ENCODE measurements at regions not wholly inside any gene's neighbourhood (a gene's known extent, or its start where the extent isn't known, plus 50 kb on each side); places are given as distances from the start of the nearest gene placed in this dataset.

DNA sequence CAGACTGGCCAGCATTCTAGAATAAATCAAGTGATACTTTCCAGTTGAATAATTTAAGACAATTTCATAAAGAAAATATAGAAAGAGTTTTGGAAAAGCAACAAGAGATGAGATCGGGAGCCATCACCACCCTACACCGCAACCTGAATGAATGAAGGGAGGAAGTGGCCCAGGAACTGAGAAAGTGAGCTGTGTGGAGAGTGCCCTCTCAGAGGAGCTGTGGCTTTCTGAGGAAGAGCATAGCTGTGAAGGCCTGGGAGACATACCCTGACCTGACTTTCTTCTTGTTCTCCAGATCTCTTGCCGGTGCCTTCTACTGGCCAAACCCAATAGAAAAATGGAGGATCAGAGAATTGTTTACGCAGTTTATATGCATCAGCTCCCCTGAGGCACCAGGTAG is 79.3 kb upstream of the TSPAN8 start:
- H3K9me3 Mint-ChIP-seq: no peaks in the 10 kb centered on the region
- no peak for DNase-seq (ENCODE audit: extremely low spot score, unreplicated experiment)
- no peaks in the 10 kb centered on the region for H3K27me3 Mint-ChIP-seq
- H3K27ac Mint-ChIP-seq: no peak overlapping the region
- no peaks in the 10 kb centered on the region for H3K4me1 Mint-ChIP-seq (ENCODE audit: unreplicated experiment)
- no peaks in the 10 kb centered on the region for H3K36me3 Mint-ChIP-seq
- no peak overlapping the region for H3K4me3 Mint-ChIP-seq
- TF ChIP-seq, protein P1, sequence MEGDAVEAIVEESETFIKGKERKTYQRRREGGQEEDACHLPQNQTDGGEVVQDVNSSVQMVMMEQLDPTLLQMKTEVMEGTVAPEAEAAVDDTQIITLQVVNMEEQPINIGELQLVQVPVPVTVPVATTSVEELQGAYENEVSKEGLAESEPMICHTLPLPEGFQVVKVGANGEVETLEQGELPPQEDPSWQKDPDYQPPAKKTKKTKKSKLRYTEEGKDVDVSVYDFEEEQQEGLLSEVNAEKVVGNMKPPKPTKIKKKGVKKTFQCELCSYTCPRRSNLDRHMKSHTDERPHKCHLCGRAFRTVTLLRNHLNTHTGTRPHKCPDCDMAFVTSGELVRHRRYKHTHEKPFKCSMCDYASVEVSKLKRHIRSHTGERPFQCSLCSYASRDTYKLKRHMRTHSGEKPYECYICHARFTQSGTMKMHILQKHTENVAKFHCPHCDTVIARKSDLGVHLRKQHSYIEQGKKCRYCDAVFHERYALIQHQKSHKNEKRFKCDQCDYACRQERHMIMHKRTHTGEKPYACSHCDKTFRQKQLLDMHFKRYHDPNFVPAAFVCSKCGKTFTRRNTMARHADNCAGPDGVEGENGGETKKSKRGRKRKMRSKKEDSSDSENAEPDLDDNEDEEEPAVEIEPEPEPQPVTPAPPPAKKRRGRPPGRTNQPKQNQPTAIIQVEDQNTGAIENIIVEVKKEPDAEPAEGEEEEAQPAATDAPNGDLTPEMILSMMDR (conservative IDR thresholded peaks at IDR 0.05): no peak

DNA sequence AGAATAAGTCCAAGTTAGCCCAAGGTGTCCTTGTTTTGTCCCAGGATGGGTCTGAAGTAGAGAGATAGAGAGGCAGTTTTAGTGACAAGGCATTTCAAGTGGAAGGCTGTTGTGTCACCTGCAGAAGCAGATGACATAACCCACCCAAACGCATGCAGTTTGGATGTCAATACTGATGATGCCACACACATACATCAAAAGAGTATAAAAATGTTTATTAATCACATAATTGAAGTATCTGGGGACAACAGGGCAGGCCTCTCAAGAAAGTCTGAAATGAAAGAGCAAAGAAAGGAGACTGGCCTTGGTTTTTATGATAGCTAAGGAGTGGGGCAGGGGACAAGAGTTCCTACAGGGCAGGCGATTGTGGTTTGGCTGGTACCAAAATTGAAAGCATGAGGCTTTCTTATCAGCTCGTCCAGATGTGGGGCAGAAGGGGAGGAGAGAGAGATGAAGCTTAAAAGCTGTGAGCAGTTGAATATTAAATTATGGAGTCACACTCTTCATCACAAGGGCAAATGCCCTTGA is 78.4 kb upstream of the TSPAN8 start:
- Mint-ChIP-seq H3K27ac (no peak overlapping the region), H3K4me1 (ENCODE audit: unreplicated experiment) (no peaks in the 10 kb centered on the region), H3K27me3 (no peaks in the 10 kb centered on the region), H3K4me3 (no peak overlapping the region), H3K9me3 (no peaks in the 10 kb centered on the region), H3K36me3 (no peaks in the 10 kb centered on the region)
- DNase-seq (ENCODE audit: extremely low spot score, unreplicated experiment): no peak
- TF ChIP-seq, protein P1 (conservative IDR thresholded peaks at IDR 0.05): no peak

DNA sequence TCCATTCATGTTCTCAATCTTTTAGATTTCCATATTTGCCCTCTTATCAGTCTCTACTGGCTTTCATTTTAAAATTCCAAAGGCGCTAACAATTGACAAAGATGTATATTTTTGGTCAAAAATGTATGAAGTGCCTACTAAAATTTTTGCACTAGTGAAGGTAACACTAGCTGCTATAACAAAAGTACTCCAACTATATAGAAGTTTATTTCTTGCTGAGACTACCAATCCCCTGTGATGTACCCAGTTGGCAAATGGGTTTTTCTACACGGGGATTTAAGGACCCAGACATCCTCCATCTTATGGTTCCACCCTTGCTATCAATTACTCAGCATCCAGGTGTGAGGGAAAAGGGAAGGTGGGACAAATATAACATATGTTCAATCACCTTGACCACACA is 75.3 kb upstream of the TSPAN8 start:
- H3K27ac Mint-ChIP-seq: no peak overlapping the region

DNA sequence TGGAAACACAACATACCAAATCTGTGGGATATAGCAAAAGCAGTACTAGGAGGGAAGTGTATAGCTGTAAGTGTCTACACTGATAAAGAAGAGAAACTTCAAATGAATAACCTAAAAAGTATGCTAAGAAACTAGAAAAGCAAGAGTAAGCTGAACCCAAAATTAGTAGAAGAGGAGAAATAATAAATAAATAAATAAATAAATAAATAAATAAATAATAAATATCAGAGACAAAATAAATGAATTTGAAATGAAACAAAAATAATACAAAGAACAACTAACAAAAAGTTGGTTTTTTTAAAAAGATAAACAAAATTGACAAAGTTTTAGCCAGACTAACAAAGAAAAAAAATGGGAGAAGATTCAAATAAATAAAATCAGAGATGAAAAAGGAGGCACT is 72.7 kb upstream of the TSPAN8 start:
- H3K27me3 Mint-ChIP-seq: no peaks in the 10 kb centered on the region
- no peaks in the 10 kb centered on the region for H3K9me3 Mint-ChIP-seq
- no peak overlapping the region for H3K27ac Mint-ChIP-seq
- H3K4me1 Mint-ChIP-seq (ENCODE audit: unreplicated experiment): no peaks in the 10 kb centered on the region
- no peak for DNase-seq (ENCODE audit: extremely low spot score, unreplicated experiment)
- no peaks in the 10 kb centered on the region for H3K36me3 Mint-ChIP-seq
- H3K4me3 Mint-ChIP-seq: no peak overlapping the region
- TF ChIP-seq, protein P1 (conservative IDR thresholded peaks at IDR 0.05): no peak

More for the DNA sequence above, 75.3 kb upstream of the TSPAN8 start:
- TF ChIP-seq, protein P1 (conservative IDR thresholded peaks at IDR 0.05): no peak
- Mint-ChIP-seq H3K27me3 (no peaks in the 10 kb centered on the region), H3K36me3 (no peaks in the 10 kb centered on the region), H3K4me1 (ENCODE audit: unreplicated experiment) (no peaks in the 10 kb centered on the region), H3K4me3 (no peak overlapping the region), H3K9me3 (no peaks in the 10 kb centered on the region)
- no peak for DNase-seq (ENCODE audit: extremely low spot score, unreplicated experiment)

DNA sequence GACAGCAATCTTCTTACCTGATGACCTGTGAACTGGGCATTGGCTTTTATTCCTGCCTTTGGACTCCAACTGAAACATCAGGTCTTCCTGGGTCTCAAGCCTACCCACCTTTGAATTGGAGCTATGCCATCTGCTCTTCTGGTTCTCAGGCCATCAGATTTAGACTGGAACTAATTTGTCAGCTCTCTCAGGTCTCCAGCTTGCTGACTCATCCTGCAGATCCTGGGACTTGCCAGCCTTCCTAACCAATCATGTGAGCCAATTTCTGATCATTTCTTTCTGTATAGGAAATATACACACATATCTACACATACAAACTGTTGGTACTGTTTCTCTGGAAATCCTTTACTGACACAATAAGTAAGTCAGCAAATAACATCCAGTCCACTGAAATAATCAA is 65.3 kb upstream of the TSPAN8 start:
- no peak overlapping the region for H3K27ac Mint-ChIP-seq
- DNase-seq (ENCODE audit: extremely low spot score, unreplicated experiment): no peak
- no peak overlapping the region for H3K4me3 Mint-ChIP-seq
- H3K36me3 Mint-ChIP-seq: no peaks in the 10 kb centered on the region
- H3K27me3 Mint-ChIP-seq: no peaks in the 10 kb centered on the region
- no peaks in the 10 kb centered on the region for H3K4me1 Mint-ChIP-seq (ENCODE audit: unreplicated experiment)
- H3K9me3 Mint-ChIP-seq: peaks cover 4% of the 10 kb centered on the region
- TF ChIP-seq, protein P1 (conservative IDR thresholded peaks at IDR 0.05): no peak

DNA sequence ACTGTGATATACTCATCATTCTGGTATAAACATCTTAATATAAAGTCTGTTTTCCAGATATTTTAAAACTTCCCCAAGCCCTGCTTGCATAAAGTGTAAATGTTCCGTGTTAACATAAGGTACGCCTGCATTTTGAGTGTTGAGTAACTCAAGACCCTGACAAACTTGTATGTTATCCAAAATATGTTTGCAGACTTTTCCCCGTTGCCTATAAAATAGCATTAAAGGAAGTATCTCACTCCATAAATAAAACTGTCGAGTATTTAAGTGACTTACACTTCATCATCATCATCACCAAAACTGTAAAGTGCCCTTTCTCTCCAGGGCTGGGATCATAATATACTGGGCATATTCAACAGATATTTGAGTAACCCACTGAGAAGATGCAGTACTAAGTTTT is 64.6 kb upstream of the TSPAN8 start:
- Mint-ChIP-seq H3K9me3 (peaks cover 4% of the 10 kb centered on the region), H3K4me1 (ENCODE audit: unreplicated experiment) (no peaks in the 10 kb centered on the region), H3K27ac (no peak overlapping the region), H3K27me3 (no peaks in the 10 kb centered on the region), H3K4me3 (no peak overlapping the region), H3K36me3 (no peaks in the 10 kb centered on the region)
- no peak for DNase-seq (ENCODE audit: extremely low spot score, unreplicated experiment)
- TF ChIP-seq, protein P1 (conservative IDR thresholded peaks at IDR 0.05): no peak

Measured in type B pancreatic cell (in vitro differentiated cells).